ENCODE measurements at regions not wholly inside any gene's neighbourhood (a gene's known extent, or its start where the extent isn't known, plus 50 kb on each side); places are given as distances from the start of the nearest gene placed in this dataset.
"Not testable (repeated sequence)": the region's sequence is repeated elsewhere in the genome, so short reads cannot be mapped to it uniquely, and the experiment has no call there.

DNA sequence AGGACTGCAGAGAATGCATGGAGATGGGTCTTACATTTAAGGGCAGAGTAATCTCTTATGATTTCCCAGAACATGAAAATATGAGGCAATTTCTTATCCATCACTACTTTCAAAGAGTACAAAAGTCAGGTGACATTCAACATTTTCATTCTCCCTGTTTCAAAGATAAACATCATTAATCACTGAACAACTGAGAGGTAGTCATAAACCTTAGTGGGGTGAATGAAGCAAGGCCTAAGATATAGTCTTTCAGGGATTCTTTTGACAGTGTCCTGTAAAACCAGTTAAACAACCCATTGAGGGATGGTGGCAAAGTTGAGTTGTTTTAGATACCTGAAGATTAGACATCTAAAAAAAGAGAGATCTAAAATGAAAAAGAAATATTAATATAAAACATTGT lies 271.6 kb upstream of the CBLB start:
- DNase-seq (ENCODE audit: low read depth): no peak
- no peak overlapping the region for H3K4me3 ChIP-seq (ENCODE audit: low read depth, low read length)
- TF ChIP-seq, protein P1, sequence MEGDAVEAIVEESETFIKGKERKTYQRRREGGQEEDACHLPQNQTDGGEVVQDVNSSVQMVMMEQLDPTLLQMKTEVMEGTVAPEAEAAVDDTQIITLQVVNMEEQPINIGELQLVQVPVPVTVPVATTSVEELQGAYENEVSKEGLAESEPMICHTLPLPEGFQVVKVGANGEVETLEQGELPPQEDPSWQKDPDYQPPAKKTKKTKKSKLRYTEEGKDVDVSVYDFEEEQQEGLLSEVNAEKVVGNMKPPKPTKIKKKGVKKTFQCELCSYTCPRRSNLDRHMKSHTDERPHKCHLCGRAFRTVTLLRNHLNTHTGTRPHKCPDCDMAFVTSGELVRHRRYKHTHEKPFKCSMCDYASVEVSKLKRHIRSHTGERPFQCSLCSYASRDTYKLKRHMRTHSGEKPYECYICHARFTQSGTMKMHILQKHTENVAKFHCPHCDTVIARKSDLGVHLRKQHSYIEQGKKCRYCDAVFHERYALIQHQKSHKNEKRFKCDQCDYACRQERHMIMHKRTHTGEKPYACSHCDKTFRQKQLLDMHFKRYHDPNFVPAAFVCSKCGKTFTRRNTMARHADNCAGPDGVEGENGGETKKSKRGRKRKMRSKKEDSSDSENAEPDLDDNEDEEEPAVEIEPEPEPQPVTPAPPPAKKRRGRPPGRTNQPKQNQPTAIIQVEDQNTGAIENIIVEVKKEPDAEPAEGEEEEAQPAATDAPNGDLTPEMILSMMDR (IDR thresholded peaks at IDR 0.05; ENCODE audit: control insufficient read depth, extremely low read depth, insufficient read depth): no peak

DNA sequence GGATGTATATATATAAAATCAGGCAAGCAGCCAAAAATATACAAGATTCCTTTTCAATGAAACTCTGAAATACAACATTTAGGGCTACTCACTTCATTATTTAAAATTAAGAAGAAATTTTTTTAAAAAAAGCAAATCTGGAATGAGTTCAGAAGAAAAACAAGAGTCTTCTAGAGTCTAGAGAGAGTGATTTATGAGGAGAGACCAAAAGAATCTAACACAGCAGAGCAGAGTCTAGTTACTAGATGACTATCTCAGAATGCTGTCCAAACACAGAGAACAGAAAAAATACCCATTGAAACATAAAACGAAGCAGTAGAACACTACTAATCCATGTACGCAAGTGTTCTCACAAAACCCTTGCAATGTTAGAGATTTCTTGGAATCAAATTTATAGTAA lies 275.2 kb upstream of the CBLB start:
- H3K4me3 ChIP-seq (ENCODE audit: low read depth, low read length): no peak overlapping the region
- no peak for DNase-seq (ENCODE audit: low read depth)
- TF ChIP-seq, protein P1 (IDR thresholded peaks at IDR 0.05; ENCODE audit: control insufficient read depth, extremely low read depth, insufficient read depth): no peak

DNA sequence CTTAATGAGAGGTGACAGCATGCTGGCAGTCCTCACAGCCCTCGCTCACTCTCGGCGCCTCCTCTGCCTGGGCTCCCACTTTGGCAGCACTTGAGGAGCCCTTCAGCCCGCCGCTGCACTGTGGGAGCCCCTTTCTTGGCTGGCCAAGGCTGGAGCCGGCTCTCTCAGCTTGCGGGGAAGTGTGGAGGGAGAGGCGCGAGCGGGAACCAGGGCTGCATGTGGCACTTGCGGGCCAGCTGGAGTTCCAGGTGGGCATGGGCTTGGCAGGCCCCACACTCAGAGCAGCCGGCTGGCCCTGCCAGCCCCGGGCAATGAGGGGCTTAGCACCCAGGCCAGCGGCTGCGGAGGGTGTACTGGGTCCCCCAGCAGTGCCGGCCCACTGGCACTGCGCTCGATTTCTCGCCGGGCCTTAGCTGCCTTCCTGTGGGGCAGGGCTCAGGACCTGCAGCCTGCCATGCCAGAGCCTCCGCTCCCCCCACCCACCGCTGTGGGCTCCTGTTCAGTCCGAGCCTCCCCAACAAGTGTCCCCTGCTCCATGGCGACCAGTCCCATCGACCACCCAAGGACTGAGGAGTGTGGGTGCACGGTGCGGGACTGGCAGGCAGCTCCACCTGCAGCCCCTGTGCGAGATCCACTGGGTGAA lies 279.7 kb upstream of the CBLB start:
- not testable (repeated sequence) for DNase-seq (ENCODE audit: low read depth); H3K4me3 ChIP-seq (ENCODE audit: low read depth, low read length)

DNA sequence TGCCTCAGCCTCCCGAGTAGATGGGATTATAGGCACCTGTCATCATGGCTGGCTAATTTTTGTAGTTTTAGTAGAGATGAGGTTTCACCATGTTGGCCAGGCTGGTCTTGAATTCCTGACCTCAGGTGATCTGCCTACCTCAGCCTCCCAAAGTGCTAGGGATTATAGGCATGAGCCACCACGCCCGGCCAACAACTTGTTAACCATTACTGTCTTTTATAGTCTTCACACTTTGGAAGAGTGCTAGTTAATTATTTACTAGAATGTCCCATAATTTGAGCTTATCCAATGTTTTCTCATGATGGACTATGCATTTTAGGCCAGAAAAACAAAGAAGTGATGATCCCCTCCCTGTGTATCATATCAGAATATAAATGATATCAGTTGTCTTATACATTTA lies 288.6 kb upstream of the CBLB start:
- H3K4me3 ChIP-seq (ENCODE audit: low read depth, low read length): no peak overlapping the region
- TF ChIP-seq, protein P1 (IDR thresholded peaks at IDR 0.05; ENCODE audit: control insufficient read depth, extremely low read depth, insufficient read depth): no peak
- DNase-seq (ENCODE audit: low read depth): no peak

DNA sequence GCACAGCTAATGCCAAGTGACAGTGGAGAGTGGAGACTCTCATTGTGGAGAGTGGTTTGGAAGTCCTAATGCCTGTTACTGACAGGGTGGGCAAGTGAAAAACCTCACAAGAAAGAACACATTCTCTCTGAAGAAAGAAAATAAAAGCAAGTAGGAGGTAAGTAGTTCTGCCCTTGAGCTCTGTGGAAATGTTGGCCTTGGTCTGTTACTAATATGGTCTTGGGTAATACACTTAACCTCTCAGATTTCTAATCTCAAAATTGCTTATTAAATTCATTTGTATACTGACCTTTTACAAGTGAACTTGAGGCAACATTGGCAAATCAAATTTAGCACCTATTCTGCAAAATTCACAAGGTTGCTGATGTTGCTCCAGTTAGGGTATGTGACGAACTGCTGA lies 291.6 kb upstream of the CBLB start:
- DNase-seq (ENCODE audit: low read depth): no peak
- TF ChIP-seq, protein P1 (IDR thresholded peaks at IDR 0.05; ENCODE audit: control insufficient read depth, extremely low read depth, insufficient read depth): no peak

DNA sequence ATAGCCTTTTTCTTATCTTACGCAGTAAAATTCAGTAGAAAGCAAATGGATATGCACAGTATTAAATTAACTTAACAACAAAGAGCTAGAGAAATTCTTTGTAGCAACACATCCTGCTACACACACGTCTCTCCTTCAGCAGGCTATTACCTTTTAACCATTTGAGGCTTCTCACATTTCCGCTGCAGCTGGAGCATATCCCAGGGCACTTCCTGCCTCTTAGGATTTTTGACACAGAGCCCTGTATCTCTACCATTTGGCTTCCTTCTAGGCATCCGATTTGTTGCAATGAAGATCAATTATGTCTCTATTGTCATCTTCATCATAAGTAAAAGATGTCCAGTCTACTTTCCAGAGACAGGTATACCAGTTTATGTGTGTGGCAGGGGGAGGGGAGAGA lies 292.4 kb upstream of the CBLB start:
- no peak overlapping the region for H3K4me3 ChIP-seq (ENCODE audit: low read depth, low read length)
- DNase-seq (ENCODE audit: low read depth): no peak
- TF ChIP-seq, protein P1 (IDR thresholded peaks at IDR 0.05; ENCODE audit: control insufficient read depth, extremely low read depth, insufficient read depth): no peak

More for the DNA sequence above, 291.6 kb upstream of the CBLB start:
- no peak overlapping the region for H3K4me3 ChIP-seq (ENCODE audit: low read depth, low read length)

DNA sequence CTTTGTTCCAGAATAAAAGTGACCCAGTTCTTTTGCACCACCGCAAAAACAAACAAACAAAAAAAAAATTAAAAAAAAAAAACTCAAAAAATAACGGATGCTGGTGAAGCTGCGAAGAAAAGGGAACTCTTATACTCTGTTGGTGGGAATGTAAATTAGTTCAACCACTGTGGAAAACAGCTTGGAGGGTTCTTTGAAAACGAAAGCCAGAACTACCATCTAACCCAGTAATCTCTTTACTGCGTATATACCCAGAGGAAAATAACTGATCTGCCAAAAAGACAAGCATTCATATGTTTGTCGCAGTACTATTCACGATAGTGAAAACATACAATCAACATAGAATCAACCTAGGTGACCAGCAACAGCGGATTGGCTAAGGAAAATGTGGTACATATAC lies 298.9 kb upstream of the CBLB start:
- TF ChIP-seq, protein P1 (IDR thresholded peaks at IDR 0.05; ENCODE audit: control insufficient read depth, extremely low read depth, insufficient read depth): no peak
- H3K4me3 ChIP-seq (ENCODE audit: low read depth, low read length): no peak overlapping the region
- DNase-seq (ENCODE audit: low read depth): no peak

Measured in LNCaP clone FGC (cell line).